ENCODE measurements at regions not wholly inside any gene's neighbourhood (a gene's known extent, or its start where the extent isn't known, plus 50 kb on each side); places are given as distances from the start of the nearest gene placed in this dataset.

DNA sequence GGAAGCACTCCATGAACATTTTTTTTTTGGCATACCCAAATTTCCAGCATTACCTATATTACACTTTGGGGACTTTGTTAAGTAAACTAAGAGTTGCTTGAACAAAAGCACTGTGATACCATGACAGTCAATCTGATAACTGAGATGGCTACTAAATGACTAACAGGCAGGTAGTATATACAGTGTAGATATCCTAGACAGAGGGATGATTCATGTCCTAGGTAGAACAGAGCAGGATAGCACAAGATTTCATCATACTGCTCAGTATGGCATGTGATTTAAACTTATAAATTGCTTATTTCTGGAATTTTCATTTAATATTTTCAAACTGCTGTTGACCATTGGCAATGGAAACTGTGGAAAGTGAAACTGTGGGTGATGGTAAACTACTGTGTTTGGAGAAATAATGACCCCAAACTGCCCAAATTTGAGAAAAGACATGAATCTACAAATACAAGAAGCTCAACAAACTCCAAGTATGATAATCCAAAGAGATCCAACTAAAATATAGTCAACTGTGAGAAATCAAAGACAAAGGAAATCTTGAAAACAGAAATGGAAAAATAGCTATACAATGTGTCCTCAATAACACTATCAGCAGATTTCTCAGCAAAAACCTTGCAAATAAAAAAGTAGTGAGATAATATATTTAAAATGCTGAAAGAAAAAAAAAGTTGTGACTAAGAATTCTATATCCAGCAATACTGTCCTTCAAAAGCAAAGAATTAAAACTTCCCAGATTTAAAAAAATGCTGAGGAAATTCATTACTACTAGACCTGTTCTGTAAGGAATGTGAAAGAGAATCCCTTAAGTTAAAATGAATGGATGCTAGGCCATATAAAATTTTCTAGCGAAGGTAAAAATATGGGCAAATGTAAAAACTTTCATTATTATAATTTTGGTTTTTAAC lies 410.4 kb downstream of the DUSP10 start:
- TF ChIP-seq EZH2 (IDR thresholded peaks at IDR 0.05; ENCODE audit: borderline replicate concordance, insufficient read depth, low read depth, low read length, poor library complexity, severe bottlenecking), result no peak
- TF ChIP-seq, protein P1, sequence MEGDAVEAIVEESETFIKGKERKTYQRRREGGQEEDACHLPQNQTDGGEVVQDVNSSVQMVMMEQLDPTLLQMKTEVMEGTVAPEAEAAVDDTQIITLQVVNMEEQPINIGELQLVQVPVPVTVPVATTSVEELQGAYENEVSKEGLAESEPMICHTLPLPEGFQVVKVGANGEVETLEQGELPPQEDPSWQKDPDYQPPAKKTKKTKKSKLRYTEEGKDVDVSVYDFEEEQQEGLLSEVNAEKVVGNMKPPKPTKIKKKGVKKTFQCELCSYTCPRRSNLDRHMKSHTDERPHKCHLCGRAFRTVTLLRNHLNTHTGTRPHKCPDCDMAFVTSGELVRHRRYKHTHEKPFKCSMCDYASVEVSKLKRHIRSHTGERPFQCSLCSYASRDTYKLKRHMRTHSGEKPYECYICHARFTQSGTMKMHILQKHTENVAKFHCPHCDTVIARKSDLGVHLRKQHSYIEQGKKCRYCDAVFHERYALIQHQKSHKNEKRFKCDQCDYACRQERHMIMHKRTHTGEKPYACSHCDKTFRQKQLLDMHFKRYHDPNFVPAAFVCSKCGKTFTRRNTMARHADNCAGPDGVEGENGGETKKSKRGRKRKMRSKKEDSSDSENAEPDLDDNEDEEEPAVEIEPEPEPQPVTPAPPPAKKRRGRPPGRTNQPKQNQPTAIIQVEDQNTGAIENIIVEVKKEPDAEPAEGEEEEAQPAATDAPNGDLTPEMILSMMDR (IDR thresholded peaks at IDR 0.05), result no peak

Data from B cell (primary cell).